ENCODE measurements at regions not wholly inside any gene's neighbourhood (a gene's known extent, or its start where the extent isn't known, plus 50 kb on each side); places are given as distances from the start of the nearest gene placed in this dataset.

- no peaks in the 10 kb centered on the region for H3K36me3 ChIP-seq (ENCODE audit: control insufficient read depth, insufficient read depth, low read length)
- H3K27ac ChIP-seq (ENCODE audit: insufficient read depth, low read length, poor library complexity, severe bottlenecking), result no peak overlapping the region
- no peak overlapping the region for H3K4me3 ChIP-seq (ENCODE audit: insufficient read depth, low read depth, low read length, poor library complexity, severe bottlenecking)
- no peaks in the 10 kb centered on the region for H3K9me3 ChIP-seq (ENCODE audit: control insufficient read depth, low read length)
- DNase-seq, result no peak
- H3K4me1 ChIP-seq (ENCODE audit: control insufficient read depth, insufficient read depth, low read length, poor library complexity, severe bottlenecking), result no peaks in the 10 kb centered on the region
- H3K27me3 ChIP-seq (replicated peaks; ENCODE audit: control insufficient read depth, insufficient read depth, low read length, poor library complexity, severe bottlenecking), result no peaks in the 10 kb centered on the region
Observed at GRCh38 chr6:169881398-169881797, 130.0 kb downstream of the ERMARD start.

GRCh38 chr6:169880516-169880915, 129.1 kb downstream of the ERMARD start:
- no peaks in the 10 kb centered on the region for H3K36me3 ChIP-seq (ENCODE audit: control insufficient read depth, insufficient read depth, low read length)
- DNase-seq, result no peak
- H3K4me1 ChIP-seq (ENCODE audit: control insufficient read depth, insufficient read depth, low read length, poor library complexity, severe bottlenecking), result no peaks in the 10 kb centered on the region
- no peaks in the 10 kb centered on the region for H3K9me3 ChIP-seq (ENCODE audit: control insufficient read depth, low read length)
- no peak overlapping the region for H3K27ac ChIP-seq (ENCODE audit: insufficient read depth, low read length, poor library complexity, severe bottlenecking)
- no peaks in the 10 kb centered on the region for H3K27me3 ChIP-seq (replicated peaks; ENCODE audit: control insufficient read depth, insufficient read depth, low read length, poor library complexity, severe bottlenecking)
- H3K4me3 ChIP-seq (ENCODE audit: insufficient read depth, low read depth, low read length, poor library complexity, severe bottlenecking), result no peak overlapping the region

DNA sequence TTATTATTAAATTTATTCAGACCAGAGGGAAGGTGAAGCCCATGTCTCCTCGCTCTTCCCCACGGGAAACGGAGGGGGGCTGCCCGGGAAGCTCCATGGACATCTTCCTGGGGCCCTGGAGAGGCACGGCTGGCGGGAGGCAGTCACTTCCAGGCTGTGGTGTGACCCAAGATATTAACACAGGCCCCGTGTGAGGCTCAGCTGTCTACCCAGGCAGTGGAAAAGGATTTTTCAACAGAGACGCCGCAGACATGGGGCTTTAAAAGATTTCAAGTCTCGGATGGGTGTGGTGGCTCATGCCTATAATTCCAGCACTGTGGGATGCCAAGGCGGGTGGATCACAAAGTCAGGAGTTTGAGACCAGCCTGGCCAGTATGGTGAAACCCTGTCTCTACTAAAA, 117.9 kb downstream of the ERMARD start:
- no peak for DNase-seq
- Histone ChIP-seq H3K36me3 (ENCODE audit: control insufficient read depth, insufficient read depth, low read length) (no peaks in the 10 kb centered on the region), H3K4me3 (ENCODE audit: insufficient read depth, low read depth, low read length, poor library complexity, severe bottlenecking) (no peak overlapping the region), H3K27me3 (replicated peaks; ENCODE audit: control insufficient read depth, insufficient read depth, low read length, poor library complexity, severe bottlenecking) (no peaks in the 10 kb centered on the region), H3K9me3 (ENCODE audit: control insufficient read depth, low read length) (no peaks in the 10 kb centered on the region), H3K27ac (ENCODE audit: insufficient read depth, low read length, poor library complexity, severe bottlenecking) (no peak overlapping the region), H3K4me1 (ENCODE audit: control insufficient read depth, insufficient read depth, low read length, poor library complexity, severe bottlenecking) (no peaks in the 10 kb centered on the region)

DNA sequence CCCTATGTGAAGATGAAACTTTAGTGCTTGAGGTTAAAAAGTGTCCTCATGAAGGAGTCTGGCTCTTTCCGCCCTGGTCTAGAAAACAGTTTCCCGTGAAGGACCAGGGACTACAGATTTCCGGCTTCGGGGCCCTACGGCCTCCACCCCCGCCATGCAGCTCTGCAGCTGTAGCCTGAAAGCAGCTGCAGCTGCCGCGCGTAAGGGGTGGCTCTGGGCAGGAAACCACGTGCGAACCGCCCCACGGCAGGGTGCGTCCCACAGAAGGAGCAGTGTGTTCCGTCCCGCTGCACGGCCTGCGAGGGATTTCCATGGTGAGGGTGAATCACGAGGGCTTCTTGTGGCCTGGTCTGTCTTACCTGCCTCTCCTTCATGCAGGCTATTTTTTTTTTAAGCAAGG, 117.0 kb downstream of the ERMARD start:
- peak in 2 of 3 donors; percentile 6 to 15 for DNase-seq
- Histone ChIP-seq H3K27ac (ENCODE audit: insufficient read depth, low read length, poor library complexity, severe bottlenecking) (no peak overlapping the region), H3K4me1 (ENCODE audit: control insufficient read depth, insufficient read depth, low read length, poor library complexity, severe bottlenecking) (no peaks in the 10 kb centered on the region)

DNA sequence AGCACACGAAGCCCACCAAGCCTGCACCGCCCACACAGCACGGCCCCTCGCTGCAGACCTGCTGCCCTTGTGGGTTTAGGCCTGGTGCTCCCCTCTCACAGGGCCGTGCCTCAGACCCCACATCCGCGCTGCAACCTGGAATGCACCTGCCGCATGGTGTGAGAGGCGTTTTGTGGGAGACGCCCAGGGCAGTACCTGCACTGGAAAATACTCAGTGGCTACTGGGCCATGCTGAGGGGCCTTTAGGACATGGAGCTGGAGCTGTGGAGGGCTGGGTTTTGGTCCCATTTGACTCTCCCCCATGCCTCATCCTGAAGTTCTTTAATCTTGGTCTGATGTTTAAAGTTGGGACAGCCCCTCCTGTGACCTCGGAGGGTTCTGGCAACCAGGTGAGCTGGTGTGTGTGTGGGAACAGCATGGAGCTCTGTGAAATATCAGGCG, 116.3 kb downstream of the ERMARD start:
- H3K4me3 ChIP-seq (ENCODE audit: insufficient read depth, low read depth, low read length, poor library complexity, severe bottlenecking), result no peak overlapping the region
- no peaks in the 10 kb centered on the region for H3K4me1 ChIP-seq (ENCODE audit: control insufficient read depth, insufficient read depth, low read length, poor library complexity, severe bottlenecking)

More for the DNA sequence above, 117.0 kb downstream of the ERMARD start:
- no peak overlapping the region for H3K4me3 ChIP-seq (ENCODE audit: insufficient read depth, low read depth, low read length, poor library complexity, severe bottlenecking)
- H3K9me3 ChIP-seq (ENCODE audit: control insufficient read depth, low read length), result no peaks in the 10 kb centered on the region
- no peaks in the 10 kb centered on the region for H3K36me3 ChIP-seq (ENCODE audit: control insufficient read depth, insufficient read depth, low read length)
- H3K27me3 ChIP-seq (replicated peaks; ENCODE audit: control insufficient read depth, insufficient read depth, low read length, poor library complexity, severe bottlenecking), result no peaks in the 10 kb centered on the region

GRCh38 chr6:169866668-169867521, 115.5 kb downstream of the ERMARD start:
- H3K27me3 ChIP-seq (replicated peaks; ENCODE audit: control insufficient read depth, insufficient read depth, low read length, poor library complexity, severe bottlenecking), result no peaks in the 10 kb centered on the region

More for the DNA sequence above, 116.3 kb downstream of the ERMARD start:
- Histone ChIP-seq H3K27ac (ENCODE audit: insufficient read depth, low read length, poor library complexity, severe bottlenecking) (no peak overlapping the region), H3K9me3 (ENCODE audit: control insufficient read depth, low read length) (no peaks in the 10 kb centered on the region), H3K27me3 (replicated peaks; ENCODE audit: control insufficient read depth, insufficient read depth, low read length, poor library complexity, severe bottlenecking) (no peaks in the 10 kb centered on the region), H3K36me3 (ENCODE audit: control insufficient read depth, insufficient read depth, low read length) (no peaks in the 10 kb centered on the region)
- no peak for DNase-seq

GRCh38 chr6:169866140-169866534, 114.7 kb downstream of the ERMARD start:
- Histone ChIP-seq H3K4me3 (ENCODE audit: insufficient read depth, low read depth, low read length, poor library complexity, severe bottlenecking) (no peak overlapping the region), H3K27me3 (replicated peaks; ENCODE audit: control insufficient read depth, insufficient read depth, low read length, poor library complexity, severe bottlenecking) (no peaks in the 10 kb centered on the region), H3K4me1 (ENCODE audit: control insufficient read depth, insufficient read depth, low read length, poor library complexity, severe bottlenecking) (no peaks in the 10 kb centered on the region), H3K36me3 (ENCODE audit: control insufficient read depth, insufficient read depth, low read length) (no peaks in the 10 kb centered on the region), H3K9me3 (ENCODE audit: control insufficient read depth, low read length) (no peaks in the 10 kb centered on the region), H3K27ac (ENCODE audit: insufficient read depth, low read length, poor library complexity, severe bottlenecking) (no peak overlapping the region)
- no peak for DNase-seq

More at GRCh38 chr6:169866668-169867521, 115.5 kb downstream of the ERMARD start:
- DNase-seq, result no peak
- Histone ChIP-seq H3K36me3 (ENCODE audit: control insufficient read depth, insufficient read depth, low read length) (no peaks in the 10 kb centered on the region), H3K4me1 (ENCODE audit: control insufficient read depth, insufficient read depth, low read length, poor library complexity, severe bottlenecking) (no peaks in the 10 kb centered on the region), H3K27ac (ENCODE audit: insufficient read depth, low read length, poor library complexity, severe bottlenecking) (no peak overlapping the region), H3K9me3 (ENCODE audit: control insufficient read depth, low read length) (no peaks in the 10 kb centered on the region), H3K4me3 (ENCODE audit: insufficient read depth, low read depth, low read length, poor library complexity, severe bottlenecking) (no peak overlapping the region)

DNA sequence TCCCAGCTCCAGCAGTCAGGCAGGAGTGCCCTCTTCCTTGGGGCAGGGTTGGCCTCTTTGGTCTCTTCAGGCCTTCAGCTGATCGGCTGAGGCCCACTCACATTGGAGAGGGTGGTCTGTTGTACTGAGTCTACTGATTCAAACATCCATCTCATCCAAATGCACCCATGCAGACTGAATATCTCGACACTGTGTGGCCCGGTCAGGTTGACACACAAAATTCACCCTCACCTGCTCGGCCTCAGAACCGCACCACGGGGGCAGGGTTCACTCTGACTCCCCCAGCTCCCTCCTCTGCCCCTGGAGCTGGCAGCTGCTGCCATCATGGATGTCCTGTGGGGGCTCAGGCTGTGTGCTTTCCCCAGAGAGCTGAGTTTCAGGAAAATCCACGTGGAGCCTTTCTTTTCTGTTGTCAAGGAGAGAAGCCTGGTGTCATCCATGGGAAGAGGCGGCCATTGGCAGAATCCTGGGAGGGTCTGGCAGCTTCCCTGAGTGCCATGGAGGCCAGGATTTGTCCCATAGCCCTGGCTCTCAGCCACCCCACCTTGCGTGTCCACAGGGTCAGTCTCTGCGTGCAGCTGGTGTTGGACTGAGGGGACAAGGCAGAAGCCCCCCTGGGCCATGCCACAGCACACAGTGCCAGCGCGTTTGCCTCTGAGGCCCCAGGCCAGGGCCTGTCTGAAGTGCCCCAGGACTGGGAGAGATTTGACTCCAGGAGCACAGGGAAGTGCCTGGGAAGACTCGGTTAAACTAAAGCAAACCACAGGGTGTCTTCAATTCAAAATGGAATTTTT, 114.1 kb downstream of the ERMARD start:
- no peak overlapping the region for H3K4me3 ChIP-seq (ENCODE audit: insufficient read depth, low read depth, low read length, poor library complexity, severe bottlenecking)
- no peak for DNase-seq
- H3K9me3 ChIP-seq (ENCODE audit: control insufficient read depth, low read length), result no peaks in the 10 kb centered on the region
- H3K27me3 ChIP-seq (replicated peaks; ENCODE audit: control insufficient read depth, insufficient read depth, low read length, poor library complexity, severe bottlenecking), result no peaks in the 10 kb centered on the region
- no peak overlapping the region for H3K27ac ChIP-seq (ENCODE audit: insufficient read depth, low read length, poor library complexity, severe bottlenecking)
- H3K36me3 ChIP-seq (ENCODE audit: control insufficient read depth, insufficient read depth, low read length), result no peaks in the 10 kb centered on the region
- no peaks in the 10 kb centered on the region for H3K4me1 ChIP-seq (ENCODE audit: control insufficient read depth, insufficient read depth, low read length, poor library complexity, severe bottlenecking)

GRCh38 chr6:169864148-169865020, 113.0 kb downstream of the ERMARD start:
- DNase-seq, result no peak
- H3K27me3 ChIP-seq (replicated peaks; ENCODE audit: control insufficient read depth, insufficient read depth, low read length, poor library complexity, severe bottlenecking), result no peaks in the 10 kb centered on the region
- H3K4me3 ChIP-seq (ENCODE audit: insufficient read depth, low read depth, low read length, poor library complexity, severe bottlenecking), result no peak overlapping the region
- H3K36me3 ChIP-seq (ENCODE audit: control insufficient read depth, insufficient read depth, low read length), result no peaks in the 10 kb centered on the region
- H3K4me1 ChIP-seq (ENCODE audit: control insufficient read depth, insufficient read depth, low read length, poor library complexity, severe bottlenecking), result peaks cover 3% of the 10 kb centered on the region
- no peaks in the 10 kb centered on the region for H3K9me3 ChIP-seq (ENCODE audit: control insufficient read depth, low read length)
- H3K27ac ChIP-seq (ENCODE audit: insufficient read depth, low read length, poor library complexity, severe bottlenecking), result no peak overlapping the region

Measured in effector memory CD4-positive, alpha-beta T cell (primary cell).